ENCODE measurements at regions not wholly inside any gene's neighbourhood (a gene's known extent, or its start where the extent isn't known, plus 50 kb on each side); places are given as distances from the start of the nearest gene placed in this dataset.

DNA sequence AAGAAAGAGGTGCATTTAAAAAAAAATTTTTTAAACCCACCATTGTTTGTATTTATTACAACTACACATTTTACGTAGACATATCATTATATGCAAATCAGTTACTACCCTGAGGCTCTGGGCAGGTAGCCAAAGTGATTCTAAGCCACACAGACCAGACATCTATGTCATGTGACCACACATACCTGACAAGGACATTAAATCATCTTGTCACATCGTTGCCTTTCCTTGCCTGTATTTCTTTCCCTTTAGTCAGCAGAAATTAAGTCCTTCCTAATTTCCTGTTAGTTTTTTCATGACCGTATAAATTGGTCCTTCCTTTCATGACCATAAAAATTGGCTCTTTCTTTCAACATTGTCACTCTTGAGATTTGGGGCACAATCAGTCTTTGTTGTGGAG lies 134.2 kb upstream of the MARCHF11 start:
- Histone ChIP-seq H3K79me2 (ENCODE audit: low read length) (no peaks in the 10 kb centered on the region), H3K9me2 (replicated peaks; ENCODE audit: insufficient read depth, low read length) (no peaks in the 10 kb centered on the region), H3K4me3 (ENCODE audit: low read length) (no peak overlapping the region), H3K27ac (ENCODE audit: low read length) (no peak overlapping the region), H3K4me1 (ENCODE audit: low read length) (no peaks in the 10 kb centered on the region), H3K9me3 (replicated peaks; ENCODE audit: insufficient read depth, low read length) (no peaks in the 10 kb centered on the region), H4K20me1 (ENCODE audit: insufficient read depth, low read length) (no peaks in the 10 kb centered on the region), H2AFZ (ENCODE audit: low read length) (no peak overlapping the region), H3K4me2 (ENCODE audit: low read depth, low read length) (no peak overlapping the region), H3F3A (ENCODE audit: insufficient read depth, low read length) (no peaks in the 10 kb centered on the region), H3K9ac (ENCODE audit: low read length) (no peak overlapping the region), H3K27me3 (replicated peaks; ENCODE audit: insufficient read depth, low read length) (no peaks in the 10 kb centered on the region), H3K36me3 (replicated peaks; ENCODE audit: insufficient read depth, low read length) (no peaks in the 10 kb centered on the region)
- no peak for DNase-seq
- no peak for TF ChIP-seq EZH2phosphoT487 (IDR thresholded peaks at IDR 0.05; ENCODE audit: low read length)
- TF ChIP-seq, protein P1, sequence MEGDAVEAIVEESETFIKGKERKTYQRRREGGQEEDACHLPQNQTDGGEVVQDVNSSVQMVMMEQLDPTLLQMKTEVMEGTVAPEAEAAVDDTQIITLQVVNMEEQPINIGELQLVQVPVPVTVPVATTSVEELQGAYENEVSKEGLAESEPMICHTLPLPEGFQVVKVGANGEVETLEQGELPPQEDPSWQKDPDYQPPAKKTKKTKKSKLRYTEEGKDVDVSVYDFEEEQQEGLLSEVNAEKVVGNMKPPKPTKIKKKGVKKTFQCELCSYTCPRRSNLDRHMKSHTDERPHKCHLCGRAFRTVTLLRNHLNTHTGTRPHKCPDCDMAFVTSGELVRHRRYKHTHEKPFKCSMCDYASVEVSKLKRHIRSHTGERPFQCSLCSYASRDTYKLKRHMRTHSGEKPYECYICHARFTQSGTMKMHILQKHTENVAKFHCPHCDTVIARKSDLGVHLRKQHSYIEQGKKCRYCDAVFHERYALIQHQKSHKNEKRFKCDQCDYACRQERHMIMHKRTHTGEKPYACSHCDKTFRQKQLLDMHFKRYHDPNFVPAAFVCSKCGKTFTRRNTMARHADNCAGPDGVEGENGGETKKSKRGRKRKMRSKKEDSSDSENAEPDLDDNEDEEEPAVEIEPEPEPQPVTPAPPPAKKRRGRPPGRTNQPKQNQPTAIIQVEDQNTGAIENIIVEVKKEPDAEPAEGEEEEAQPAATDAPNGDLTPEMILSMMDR (IDR thresholded peaks at IDR 0.05; ENCODE audit: low read length) = no peak
- no peak for TF ChIP-seq EZH2 (optimal IDR thresholded peaks at IDR 0.05; ENCODE audit: low read depth, low read length)

DNA sequence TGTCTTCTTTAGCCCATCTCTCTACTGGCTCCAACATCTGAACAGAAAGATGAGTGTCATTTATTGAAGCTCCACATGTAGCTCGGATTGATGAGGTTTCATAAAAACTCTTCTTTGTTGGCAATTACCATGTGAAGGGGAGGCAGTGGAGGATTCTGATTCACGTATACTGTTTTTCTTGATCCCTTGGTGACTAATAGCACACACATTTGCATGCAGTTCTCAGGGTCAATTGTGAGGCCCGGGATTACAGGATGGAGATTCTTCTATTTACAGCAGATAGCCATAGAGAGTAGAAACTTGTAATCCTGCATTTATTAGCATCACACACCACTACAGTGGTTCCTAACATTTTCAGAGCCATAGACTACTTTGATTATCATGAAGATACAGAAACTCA lies 133.2 kb upstream of the MARCHF11 start:
- H3K79me2 ChIP-seq (ENCODE audit: low read length) = no peaks in the 10 kb centered on the region
- H3K4me1 ChIP-seq (ENCODE audit: low read length) = no peaks in the 10 kb centered on the region
- TF ChIP-seq, protein P1 (IDR thresholded peaks at IDR 0.05; ENCODE audit: low read length) = no peak
- TF ChIP-seq EZH2 (optimal IDR thresholded peaks at IDR 0.05; ENCODE audit: low read depth, low read length) = no peak
- H4K20me1 ChIP-seq (ENCODE audit: insufficient read depth, low read length) = no peaks in the 10 kb centered on the region
- no peaks in the 10 kb centered on the region for H3K9me3 ChIP-seq (replicated peaks; ENCODE audit: insufficient read depth, low read length)
- H3K9me2 ChIP-seq (replicated peaks; ENCODE audit: insufficient read depth, low read length) = no peaks in the 10 kb centered on the region
- H3K27me3 ChIP-seq (replicated peaks; ENCODE audit: insufficient read depth, low read length) = no peaks in the 10 kb centered on the region
- H3K27ac ChIP-seq (ENCODE audit: low read length) = no peak overlapping the region
- no peak overlapping the region for H3K9ac ChIP-seq (ENCODE audit: low read length)
- H3K4me2 ChIP-seq (ENCODE audit: low read depth, low read length) = no peak overlapping the region
- no peaks in the 10 kb centered on the region for H3F3A ChIP-seq (ENCODE audit: insufficient read depth, low read length)
- H3K4me3 ChIP-seq (ENCODE audit: low read length) = no peak overlapping the region
- DNase-seq = no peak
- no peak overlapping the region for H2AFZ ChIP-seq (ENCODE audit: low read length)
- H3K36me3 ChIP-seq (replicated peaks; ENCODE audit: insufficient read depth, low read length) = no peaks in the 10 kb centered on the region

DNA sequence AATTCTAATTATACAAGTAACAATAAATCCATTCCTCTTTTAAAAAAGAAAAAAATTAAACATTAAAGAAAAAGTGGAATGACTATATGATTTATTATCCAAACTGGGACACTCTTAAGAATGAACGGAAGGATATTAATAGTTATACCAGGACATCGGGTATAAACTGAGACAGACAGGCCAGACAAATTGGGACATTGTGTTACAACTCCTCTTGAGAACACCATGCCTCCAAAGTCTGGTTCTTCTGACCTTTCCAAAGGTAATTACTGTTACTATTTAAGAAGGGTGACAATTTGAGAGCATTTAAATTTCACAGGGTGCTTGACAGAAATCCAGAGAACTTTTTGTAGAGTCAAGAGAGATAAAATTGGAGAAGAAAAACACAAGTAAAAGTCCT lies 132.1 kb upstream of the MARCHF11 start:
- Histone ChIP-seq H3K9me2 (replicated peaks; ENCODE audit: insufficient read depth, low read length) (no peaks in the 10 kb centered on the region), H3K4me1 (ENCODE audit: low read length) (no peaks in the 10 kb centered on the region), H3K4me2 (ENCODE audit: low read depth, low read length) (no peak overlapping the region), H3K4me3 (ENCODE audit: low read length) (no peak overlapping the region), H2AFZ (ENCODE audit: low read length) (no peak overlapping the region), H3F3A (ENCODE audit: insufficient read depth, low read length) (no peaks in the 10 kb centered on the region), H3K27me3 (replicated peaks; ENCODE audit: insufficient read depth, low read length) (no peaks in the 10 kb centered on the region), H3K9me3 (replicated peaks; ENCODE audit: insufficient read depth, low read length) (no peaks in the 10 kb centered on the region), H4K20me1 (ENCODE audit: insufficient read depth, low read length) (no peaks in the 10 kb centered on the region), H3K27ac (ENCODE audit: low read length) (no peak overlapping the region), H3K79me2 (ENCODE audit: low read length) (no peaks in the 10 kb centered on the region), H3K36me3 (replicated peaks; ENCODE audit: insufficient read depth, low read length) (no peaks in the 10 kb centered on the region), H3K9ac (ENCODE audit: low read length) (no peak overlapping the region)
- no peak for DNase-seq
- no peak for TF ChIP-seq EZH2 (optimal IDR thresholded peaks at IDR 0.05; ENCODE audit: low read depth, low read length)
- no peak for TF ChIP-seq EZH2phosphoT487 (IDR thresholded peaks at IDR 0.05; ENCODE audit: low read length)
- TF ChIP-seq, protein P1 (IDR thresholded peaks at IDR 0.05; ENCODE audit: low read length) = no peak
